ENCODE measurements at regions not wholly inside any gene's neighbourhood (a gene's known extent, or its start where the extent isn't known, plus 50 kb on each side); places are given as distances from the start of the nearest gene placed in this dataset.
"Not testable (repeated sequence)": the region's sequence is repeated elsewhere in the genome, so short reads cannot be mapped to it uniquely, and the experiment has no call there.

- H3K36me3 ChIP-seq (ENCODE audit: control insufficient read depth, insufficient read depth, low read length) = no peaks in the 10 kb centered on the region
- no peak overlapping the region for H3K9ac ChIP-seq (ENCODE audit: low read length)
- no peaks in the 10 kb centered on the region for H3K4me1 ChIP-seq (ENCODE audit: control insufficient read depth, insufficient read depth, low read length)
- no peaks in the 10 kb centered on the region for H3K9me3 ChIP-seq (ENCODE audit: control insufficient read depth, low read length)
- no peak overlapping the region for H3K4me3 ChIP-seq (ENCODE audit: low read length)
- H3K27me3 ChIP-seq (ENCODE audit: control insufficient read depth, insufficient read depth, low read length) = peaks cover 15% of the 10 kb centered on the region
Observed at GRCh38 chr17:77523540-77523939, 382.8 kb downstream of the SEC14L1 start.

DNA sequence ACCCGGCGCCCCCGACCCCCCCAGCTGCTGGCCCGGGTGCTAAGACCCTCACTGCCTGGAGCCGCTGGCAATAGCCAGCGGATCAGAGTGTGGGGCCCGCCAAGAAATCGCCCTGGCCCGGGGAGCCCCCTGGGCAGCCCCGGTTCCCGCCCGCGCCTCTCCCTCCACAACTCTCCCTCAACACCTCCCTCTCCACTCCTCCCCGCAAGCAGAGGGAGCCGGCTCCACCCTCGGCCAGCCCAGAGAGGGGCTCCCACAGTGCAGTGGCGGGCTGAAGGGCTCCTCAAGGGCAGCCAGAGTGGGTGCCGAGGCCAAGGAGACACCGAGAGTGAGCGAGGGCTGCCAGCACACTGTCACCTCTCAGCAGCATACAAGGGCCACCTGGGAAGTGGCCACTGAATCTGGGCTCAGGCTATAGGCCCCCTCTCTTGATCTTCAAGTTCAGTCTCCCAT is 385.5 kb downstream of the SEC14L1 start:
- Histone ChIP-seq H3K9me3 (ENCODE audit: control insufficient read depth, low read length) (no peaks in the 10 kb centered on the region), H3K4me1 (ENCODE audit: control insufficient read depth, insufficient read depth, low read length) (no peaks in the 10 kb centered on the region), H3K9ac (ENCODE audit: low read length) (no peak overlapping the region), H3K27me3 (ENCODE audit: control insufficient read depth, insufficient read depth, low read length) (peaks cover 25% of the 10 kb centered on the region), H3K36me3 (ENCODE audit: control insufficient read depth, insufficient read depth, low read length) (no peaks in the 10 kb centered on the region), H3K4me3 (ENCODE audit: low read length) (no peak overlapping the region)

DNA sequence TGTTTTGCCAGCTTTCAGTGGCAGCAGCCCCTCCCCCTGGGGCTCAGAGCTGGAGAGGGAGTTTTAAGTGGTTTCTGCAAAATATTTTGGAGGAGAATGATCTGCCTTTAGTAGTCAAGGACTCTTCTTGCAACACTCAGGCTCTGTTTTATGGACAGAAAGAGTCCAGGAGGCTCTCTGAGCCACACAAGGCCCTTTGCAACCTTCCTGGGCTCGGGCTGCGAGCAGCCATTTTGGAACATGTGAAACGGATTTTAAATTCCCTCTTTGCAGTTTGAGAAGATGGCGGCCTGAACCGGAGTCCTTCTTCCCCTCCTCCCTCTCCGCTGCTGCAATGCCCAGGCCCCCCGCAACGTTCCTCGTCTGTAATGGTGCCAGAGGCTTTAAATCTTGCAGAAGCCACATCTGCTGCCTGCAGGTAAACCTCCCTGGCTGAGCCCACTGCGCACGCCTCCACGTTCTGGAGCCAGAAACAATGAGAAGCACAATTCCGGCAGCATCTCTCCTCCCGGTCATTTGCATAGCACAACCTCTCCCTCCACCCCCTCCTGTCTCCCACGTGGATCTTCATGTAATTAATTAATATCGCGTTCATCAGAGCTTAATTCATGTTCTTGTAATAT is 386.1 kb downstream of the SEC14L1 start:
- Histone ChIP-seq H3K9ac (ENCODE audit: low read length) (no peak overlapping the region), H3K36me3 (ENCODE audit: control insufficient read depth, insufficient read depth, low read length) (no peaks in the 10 kb centered on the region), H3K4me3 (ENCODE audit: low read length) (no peak overlapping the region), H3K4me1 (ENCODE audit: control insufficient read depth, insufficient read depth, low read length) (no peaks in the 10 kb centered on the region), H3K27me3 (ENCODE audit: control insufficient read depth, insufficient read depth, low read length) (peaks cover 25% of the 10 kb centered on the region), H3K9me3 (ENCODE audit: control insufficient read depth, low read length) (no peaks in the 10 kb centered on the region)

DNA sequence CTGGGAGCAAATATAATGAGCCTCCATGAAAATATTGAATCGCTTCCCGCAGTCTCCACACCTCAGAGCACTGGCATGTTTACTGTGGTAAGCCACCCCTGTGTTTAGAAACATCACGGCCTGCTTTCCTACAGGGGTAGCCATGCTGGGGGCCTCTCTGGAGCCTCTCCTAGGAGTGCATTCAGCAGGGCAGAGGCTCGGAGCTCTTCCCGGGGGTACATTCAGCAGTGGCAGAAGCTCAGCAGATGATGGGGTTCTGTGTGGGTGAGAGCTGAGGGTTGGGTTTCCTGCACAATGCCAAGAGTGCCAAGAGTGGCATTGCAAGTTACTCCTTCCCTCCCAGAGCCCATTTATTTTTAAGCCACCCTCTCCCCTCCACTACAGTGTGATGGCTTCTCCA is 386.6 kb downstream of the SEC14L1 start:
- Histone ChIP-seq H3K4me1 (ENCODE audit: control insufficient read depth, insufficient read depth, low read length) (no peaks in the 10 kb centered on the region), H3K4me3 (ENCODE audit: low read length) (no peak overlapping the region), H3K9ac (ENCODE audit: low read length) (no peak overlapping the region), H3K27me3 (ENCODE audit: control insufficient read depth, insufficient read depth, low read length) (peaks cover 25% of the 10 kb centered on the region), H3K36me3 (ENCODE audit: control insufficient read depth, insufficient read depth, low read length) (no peaks in the 10 kb centered on the region), H3K9me3 (ENCODE audit: control insufficient read depth, low read length) (no peaks in the 10 kb centered on the region)

GRCh38 chr17:77527836-77528505 is 387.2 kb downstream of the SEC14L1 start:
- H3K36me3 ChIP-seq (ENCODE audit: control insufficient read depth, insufficient read depth, low read length) = no peaks in the 10 kb centered on the region
- H3K4me1 ChIP-seq (ENCODE audit: control insufficient read depth, insufficient read depth, low read length) = no peaks in the 10 kb centered on the region
- no peak overlapping the region for H3K9ac ChIP-seq (ENCODE audit: low read length)
- no peak overlapping the region for H3K4me3 ChIP-seq (ENCODE audit: low read length)
- H3K27me3 ChIP-seq (ENCODE audit: control insufficient read depth, insufficient read depth, low read length) = peaks cover 25% of the 10 kb centered on the region
- no peaks in the 10 kb centered on the region for H3K9me3 ChIP-seq (ENCODE audit: control insufficient read depth, low read length)

- no peaks in the 10 kb centered on the region for H3K9me3 ChIP-seq (ENCODE audit: control insufficient read depth, low read length)
- no peak overlapping the region for H3K9ac ChIP-seq (ENCODE audit: low read length)
- H3K27me3 ChIP-seq (ENCODE audit: control insufficient read depth, insufficient read depth, low read length) = peaks cover 25% of the 10 kb centered on the region
- H3K4me3 ChIP-seq (ENCODE audit: low read length) = no peak overlapping the region
- no peaks in the 10 kb centered on the region for H3K36me3 ChIP-seq (ENCODE audit: control insufficient read depth, insufficient read depth, low read length)
- no peaks in the 10 kb centered on the region for H3K4me1 ChIP-seq (ENCODE audit: control insufficient read depth, insufficient read depth, low read length)
Observed at GRCh38 chr17:77528516-77529327, 388.0 kb downstream of the SEC14L1 start.

DNA sequence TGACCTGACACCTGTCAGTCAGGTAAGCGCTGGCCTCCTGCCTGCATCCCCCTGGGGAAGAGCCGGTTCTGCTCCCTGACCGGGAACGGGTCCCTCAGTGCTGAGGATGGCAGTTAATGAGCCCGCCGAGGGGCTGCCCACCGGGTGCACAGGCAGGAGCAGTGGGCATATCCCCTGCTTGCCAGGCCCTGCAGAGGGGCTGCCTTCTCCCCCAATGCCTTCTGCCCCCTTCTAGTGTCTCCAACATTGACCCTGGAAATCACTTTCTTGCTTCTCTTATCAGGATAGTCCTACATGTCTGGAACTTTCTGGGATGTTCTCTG is 388.5 kb downstream of the SEC14L1 start:
- H3K9ac ChIP-seq (ENCODE audit: low read length) = no peak overlapping the region
- peaks cover 25% of the 10 kb centered on the region for H3K27me3 ChIP-seq (ENCODE audit: control insufficient read depth, insufficient read depth, low read length)
- no peak overlapping the region for H3K4me3 ChIP-seq (ENCODE audit: low read length)
- H3K36me3 ChIP-seq (ENCODE audit: control insufficient read depth, insufficient read depth, low read length) = no peaks in the 10 kb centered on the region
- H3K9me3 ChIP-seq (ENCODE audit: control insufficient read depth, low read length) = no peaks in the 10 kb centered on the region
- H3K4me1 ChIP-seq (ENCODE audit: control insufficient read depth, insufficient read depth, low read length) = no peaks in the 10 kb centered on the region

GRCh38 chr17:77530591-77530990 is 389.8 kb downstream of the SEC14L1 start:
- Histone ChIP-seq H3K4me3 (ENCODE audit: low read length) (no peak overlapping the region), H3K4me1 (ENCODE audit: control insufficient read depth, insufficient read depth, low read length) (no peaks in the 10 kb centered on the region), H3K27me3 (ENCODE audit: control insufficient read depth, insufficient read depth, low read length) (peaks cover 25% of the 10 kb centered on the region), H3K9me3 (ENCODE audit: control insufficient read depth, low read length) (no peaks in the 10 kb centered on the region), H3K36me3 (ENCODE audit: control insufficient read depth, insufficient read depth, low read length) (no peaks in the 10 kb centered on the region), H3K9ac (ENCODE audit: low read length) (no peak overlapping the region)

DNA sequence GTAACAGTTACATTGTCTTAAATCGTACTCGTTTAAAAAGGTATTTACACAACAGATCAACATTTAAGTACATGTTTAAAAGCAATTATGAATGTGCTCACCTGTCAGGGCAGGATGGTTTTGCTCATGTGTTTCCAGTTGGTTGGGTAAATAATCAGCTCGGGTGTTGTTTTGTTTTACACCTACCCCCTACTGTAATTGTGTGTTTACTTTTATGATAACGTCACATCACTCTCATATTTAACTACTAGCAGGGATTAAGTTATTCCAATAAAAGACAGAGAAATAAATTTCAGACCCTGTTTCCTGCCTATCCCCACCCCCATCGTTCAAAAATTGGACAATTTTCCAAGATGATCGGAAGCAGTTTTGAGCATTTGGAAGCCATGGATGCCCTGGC is 390.2 kb downstream of the SEC14L1 start:
- Histone ChIP-seq H3K9me3 (ENCODE audit: control insufficient read depth, low read length) (no peaks in the 10 kb centered on the region), H3K4me3 (ENCODE audit: low read length) (no peak overlapping the region), H3K4me1 (ENCODE audit: control insufficient read depth, insufficient read depth, low read length) (no peaks in the 10 kb centered on the region), H3K36me3 (ENCODE audit: control insufficient read depth, insufficient read depth, low read length) (no peaks in the 10 kb centered on the region), H3K27me3 (ENCODE audit: control insufficient read depth, insufficient read depth, low read length) (peaks cover 25% of the 10 kb centered on the region), H3K9ac (ENCODE audit: low read length) (no peak overlapping the region)

DNA sequence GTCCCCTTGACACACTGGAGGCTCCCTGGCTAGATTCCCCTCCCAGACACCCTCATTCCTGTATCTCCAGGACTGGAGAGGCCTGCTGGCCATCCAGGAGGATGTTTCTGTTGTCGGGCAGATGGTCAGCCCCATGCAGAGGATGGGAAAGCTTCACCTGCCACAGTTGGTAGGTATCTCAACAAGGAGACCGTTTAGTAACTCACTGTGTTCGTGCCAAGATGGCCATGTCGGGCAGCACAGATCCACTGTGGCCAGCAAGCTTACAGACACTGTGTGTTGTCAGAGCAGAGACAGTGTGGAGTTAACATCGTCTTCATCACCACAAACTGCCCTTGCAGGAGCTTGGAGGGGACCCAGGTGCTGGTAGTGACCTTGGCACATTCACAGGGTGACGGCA is 390.9 kb downstream of the SEC14L1 start:
- H3K36me3 ChIP-seq (ENCODE audit: control insufficient read depth, insufficient read depth, low read length) = no peaks in the 10 kb centered on the region
- no peak overlapping the region for H3K9ac ChIP-seq (ENCODE audit: low read length)
- no peaks in the 10 kb centered on the region for H3K9me3 ChIP-seq (ENCODE audit: control insufficient read depth, low read length)
- H3K27me3 ChIP-seq (ENCODE audit: control insufficient read depth, insufficient read depth, low read length) = peaks cover 25% of the 10 kb centered on the region
- H3K4me1 ChIP-seq (ENCODE audit: control insufficient read depth, insufficient read depth, low read length) = no peaks in the 10 kb centered on the region
- no peak overlapping the region for H3K4me3 ChIP-seq (ENCODE audit: low read length)

GRCh38 chr17:77533697-77534096 is 392.9 kb downstream of the SEC14L1 start:
- not testable (repeated sequence) for H3K4me1 ChIP-seq (ENCODE audit: control insufficient read depth, insufficient read depth, low read length); H3K9ac ChIP-seq (ENCODE audit: low read length); H3K36me3 ChIP-seq (ENCODE audit: control insufficient read depth, insufficient read depth, low read length); H3K4me3 ChIP-seq (ENCODE audit: low read length); H3K27me3 ChIP-seq (ENCODE audit: control insufficient read depth, insufficient read depth, low read length); H3K9me3 ChIP-seq (ENCODE audit: control insufficient read depth, low read length)

GRCh38 chr17:77534137-77534536 is 393.4 kb downstream of the SEC14L1 start:
- no peaks in the 10 kb centered on the region for H3K9me3 ChIP-seq (ENCODE audit: control insufficient read depth, low read length)
- H3K27me3 ChIP-seq (ENCODE audit: control insufficient read depth, insufficient read depth, low read length) = peaks cover 5% of the 10 kb centered on the region
- no peak overlapping the region for H3K9ac ChIP-seq (ENCODE audit: low read length)
- H3K4me3 ChIP-seq (ENCODE audit: low read length) = no peak overlapping the region
- H3K36me3 ChIP-seq (ENCODE audit: control insufficient read depth, insufficient read depth, low read length) = no peaks in the 10 kb centered on the region
- H3K4me1 ChIP-seq (ENCODE audit: control insufficient read depth, insufficient read depth, low read length) = no peaks in the 10 kb centered on the region
